Activated CD4-positive, alpha-beta memory T cell treated with anti-CD3 and anti-CD28 coated beads for 36 hours (primary cell): ENCODE measurements at regions not wholly inside any gene's neighbourhood (a gene's known extent, or its start where the extent isn't known, plus 50 kb on each side); places are given as distances from the start of the nearest gene placed in this dataset.
"Not testable (repeated sequence)": the region's sequence is repeated elsewhere in the genome, so short reads cannot be mapped to it uniquely, and the experiment has no call there.

Source experiments
- CTCF ChIA-PET: fragments of 350-600 bp; sonication (Branson Sonifier 250); formaldehyde crosslinking; loops from one replicate; lab custom pipeline; 2021; ENCODE audit warnings: antibody characterized with exemption, inconsistent platforms; lab: Charles Lee
- POLR2A ChIA-PET: fragments of 350-600 bp; sonication (Branson Sonifier 250); formaldehyde crosslinking; loops from one replicate; lab custom pipeline; 2021; ENCODE audit warnings: antibody characterized with exemption; lab: Charles Lee
- DNase-seq: peaks from one replicate; pipeline ENCODE4 v3.0.0-alpha.2; 2020
- H3K27ac Mint-ChIP-seq: one replicate; pipeline ENCODE4 v1.8.0; 2021; ENCODE audit warnings: mixed read lengths
- H3K27me3 Mint-ChIP-seq: one replicate; pipeline ENCODE4 v1.8.0; 2021; ENCODE audit warnings: mixed read lengths
- H3K36me3 Mint-ChIP-seq: one replicate; pipeline ENCODE4 v1.8.0; 2021; ENCODE audit warnings: mixed read lengths
- H3K4me1 Mint-ChIP-seq: one replicate; pipeline ENCODE4 v1.8.0; 2021; ENCODE audit warnings: low read depth, mixed read lengths
- H3K4me3 Mint-ChIP-seq: one replicate; pipeline ENCODE4 v1.8.0; 2021; ENCODE audit warnings: mild to moderate bottlenecking, mixed read lengths
- H3K9me3 Mint-ChIP-seq: one replicate; pipeline ENCODE4 v1.8.0; 2021; ENCODE audit warnings: mixed read lengths
- intact Hi-C: fragments of 100-400 bp; cut with micrococcal nuclease; formaldehyde crosslinking; loops from one replicate; pipeline ENCODE4 v1.15.1; 2023

DNA sequence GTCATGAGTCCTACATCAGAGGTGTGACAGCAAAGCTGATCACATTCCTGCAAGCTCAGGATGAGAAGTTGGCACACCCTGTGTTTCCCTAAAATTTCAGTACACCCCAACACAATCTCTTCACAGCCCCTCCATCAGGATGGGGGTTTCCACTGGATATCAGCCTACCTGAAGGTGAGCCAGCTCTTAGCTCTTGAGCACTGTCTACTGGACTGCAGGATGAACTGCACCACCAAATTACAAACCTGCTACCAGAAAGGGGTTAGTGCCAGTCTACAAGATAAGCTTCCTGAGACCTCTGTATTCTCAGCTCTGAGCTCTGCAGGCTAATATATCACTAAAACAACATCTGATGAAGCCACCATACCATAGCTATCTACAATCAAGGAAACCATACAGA lies 1616.2 kb upstream of the SPRY2 start:
- intact Hi-C loops = no loop called here
- Mint-ChIP-seq H3K4me3 (no peak overlapping the region), H3K9me3 (peaks cover 36% of the 10 kb centered on the region), H3K27me3 (no peaks in the 10 kb centered on the region), H3K36me3 (no peaks in the 10 kb centered on the region), H3K4me1 (no peaks in the 10 kb centered on the region), H3K27ac (no peak overlapping the region)
- DNase-seq = no peak
- ChIA-PET POLR2A (no interaction called here), CTCF (no interaction called here)

DNA sequence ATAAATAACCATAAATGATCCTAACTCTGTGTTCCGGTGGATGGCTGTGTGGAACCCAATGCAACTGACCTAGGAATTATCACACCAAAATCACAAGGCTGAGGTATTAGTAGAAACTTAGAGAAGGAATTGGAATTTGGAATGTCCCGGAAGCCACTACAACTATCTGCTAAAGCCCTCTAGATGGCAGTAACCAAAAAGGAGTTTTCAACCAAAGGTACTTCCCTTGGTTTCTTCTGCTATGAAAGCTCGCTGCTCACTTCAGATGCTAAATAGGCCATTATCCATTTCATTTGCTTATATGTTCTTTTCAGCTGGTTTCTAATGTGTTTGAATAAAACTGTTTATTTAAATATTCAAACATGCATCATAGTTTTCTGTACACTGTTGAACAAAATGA lies 1589.1 kb upstream of the SPRY2 start:
- Mint-ChIP-seq H3K9me3 (peaks cover 15% of the 10 kb centered on the region), H3K36me3 (no peaks in the 10 kb centered on the region), H3K27me3 (no peaks in the 10 kb centered on the region), H3K4me3 (no peak overlapping the region), H3K4me1 (no peaks in the 10 kb centered on the region), H3K27ac (no peak overlapping the region)
- ChIA-PET POLR2A (no interaction called here), CTCF (no interaction called here)
- no peak for DNase-seq
- intact Hi-C loops = no loop called here

DNA sequence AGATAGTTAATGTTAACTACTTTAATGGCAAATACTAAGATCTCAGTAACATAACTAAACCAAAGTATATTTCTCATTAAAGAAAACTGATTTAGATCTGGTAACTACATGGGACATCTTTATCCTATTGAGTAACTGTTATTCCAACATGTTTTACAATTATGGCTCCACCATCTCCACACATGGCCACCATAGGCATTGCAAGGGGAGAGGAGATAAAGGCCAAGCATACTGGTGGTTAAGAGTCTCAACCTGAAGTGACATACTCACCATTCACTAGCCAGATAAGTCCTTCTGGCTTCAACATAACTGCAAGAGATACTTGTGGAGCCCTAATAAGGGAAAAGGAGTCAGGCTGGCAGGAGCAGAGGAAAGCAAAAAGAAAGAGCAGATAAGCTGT lies 1586.4 kb upstream of the SPRY2 start:
- Mint-ChIP-seq H3K4me3 (no peak overlapping the region), H3K27ac (no peak overlapping the region), H3K4me1 (no peaks in the 10 kb centered on the region), H3K36me3 (no peaks in the 10 kb centered on the region), H3K9me3 (peaks cover 3% of the 10 kb centered on the region), H3K27me3 (no peaks in the 10 kb centered on the region)
- POLR2A ChIA-PET = no interaction called here
- DNase-seq = no peak
- CTCF ChIA-PET = no interaction called here
- intact Hi-C loops = no loop called here

DNA sequence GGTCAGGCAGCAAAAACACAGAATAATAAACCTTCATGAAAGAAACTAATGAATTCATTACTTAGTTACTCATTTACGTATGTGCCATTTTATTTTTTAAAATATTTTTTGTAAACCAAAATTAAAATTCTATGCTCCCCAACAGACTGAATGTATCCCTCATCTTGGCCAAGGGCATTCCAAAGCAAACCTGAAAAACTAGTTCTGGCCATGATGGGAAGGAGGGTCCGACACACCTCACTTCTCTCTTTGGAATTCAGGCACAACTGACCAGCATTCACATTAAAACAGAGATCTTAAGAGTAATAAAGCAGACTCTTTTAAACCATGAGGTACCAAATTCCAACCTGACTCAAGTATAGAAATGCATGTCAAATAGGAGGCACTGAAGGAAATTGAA lies 1576.9 kb upstream of the SPRY2 start:
- Mint-ChIP-seq H3K27me3 (no peaks in the 10 kb centered on the region), H3K27ac (no peak overlapping the region), H3K4me3 (no peak overlapping the region), H3K4me1 (no peaks in the 10 kb centered on the region), H3K36me3 (no peaks in the 10 kb centered on the region), H3K9me3 (peaks cover 5% of the 10 kb centered on the region)
- CTCF ChIA-PET = no interaction called here
- DNase-seq = no peak
- intact Hi-C loops = no loop called here
- POLR2A ChIA-PET = no interaction called here

DNA sequence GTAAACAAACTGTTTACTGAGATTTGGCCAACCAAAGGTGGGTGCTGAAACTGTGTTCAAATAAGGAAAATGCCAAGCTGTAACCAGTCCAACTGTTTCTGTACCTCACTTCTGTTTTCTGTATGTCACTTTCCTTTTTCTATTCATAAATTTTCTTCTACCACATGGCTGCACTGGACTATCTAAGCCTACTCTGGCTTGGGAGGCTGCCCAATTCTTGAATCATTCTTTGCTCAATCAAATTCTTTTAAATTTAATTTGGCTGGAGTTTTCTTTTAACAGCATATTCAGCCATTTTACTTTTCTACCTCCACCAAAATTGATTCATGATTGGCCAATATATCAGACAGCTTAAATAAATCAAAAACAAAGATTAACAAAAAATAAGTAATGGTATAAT lies 1575.5 kb upstream of the SPRY2 start:
- Mint-ChIP-seq H3K4me3 (no peak overlapping the region), H3K9me3 (peaks cover 5% of the 10 kb centered on the region), H3K4me1 (no peaks in the 10 kb centered on the region), H3K27me3 (no peaks in the 10 kb centered on the region), H3K27ac (no peak overlapping the region), H3K36me3 (no peaks in the 10 kb centered on the region)
- ChIA-PET POLR2A (no interaction called here), CTCF (no interaction called here)
- no peak for DNase-seq
- intact Hi-C loops = no loop called here

DNA sequence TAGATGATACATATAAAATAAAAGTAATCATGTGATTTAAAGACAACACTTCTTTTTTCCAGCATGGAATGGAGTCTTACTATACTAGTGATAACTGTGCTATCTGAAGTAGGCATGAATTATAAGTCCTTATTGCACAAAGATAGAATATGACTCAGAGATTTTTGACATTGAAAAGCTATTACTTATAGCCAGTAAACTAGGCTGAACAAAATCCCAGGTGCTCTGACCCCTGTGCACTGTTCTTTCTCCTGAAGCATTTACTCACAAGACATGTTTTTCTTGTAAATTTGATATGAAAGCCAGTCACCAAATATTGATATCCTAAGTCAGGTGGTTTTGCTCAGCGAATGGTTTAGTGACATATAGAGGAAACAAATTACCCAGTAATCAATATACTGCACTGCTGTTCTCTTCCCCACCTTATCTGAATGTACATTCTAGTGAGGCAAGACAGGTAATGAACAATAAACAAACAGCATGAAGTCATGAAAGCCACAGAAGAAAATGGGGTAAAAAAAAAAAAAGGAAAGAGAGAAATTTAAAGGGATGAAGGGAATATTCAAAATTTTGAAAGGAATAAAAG lies 1567.0 kb upstream of the SPRY2 start:
- Mint-ChIP-seq H3K4me3 (no peak overlapping the region), H3K27ac (no peak overlapping the region), H3K27me3 (no peaks in the 10 kb centered on the region)

DNA sequence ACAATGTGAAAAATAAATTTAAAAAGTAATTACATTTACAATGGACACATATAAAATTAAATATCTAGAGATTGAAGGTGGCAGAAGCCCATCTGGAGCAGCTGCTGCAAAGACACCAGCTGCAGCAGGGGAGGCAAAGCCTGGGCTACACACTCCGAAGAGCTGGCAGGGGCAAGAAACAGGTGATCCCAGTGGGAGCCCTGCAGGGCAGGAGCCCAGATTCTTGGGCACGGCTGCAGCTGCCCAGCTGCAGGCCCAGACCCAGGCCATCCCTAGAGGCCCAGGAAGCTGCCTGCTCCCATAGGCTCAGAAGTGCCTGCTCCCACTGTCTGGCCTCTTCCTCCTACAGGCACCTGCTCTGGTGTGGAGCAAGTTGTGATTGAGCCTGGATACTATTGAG lies 1547.9 kb upstream of the SPRY2 start:
- no peaks in the 10 kb centered on the region for H3K4me1 Mint-ChIP-seq
- H3K9me3 Mint-ChIP-seq = peaks cover 31% of the 10 kb centered on the region
- no peak overlapping the region for H3K27ac Mint-ChIP-seq
- DNase-seq = no peak
- POLR2A ChIA-PET = no interaction called here
- no peak overlapping the region for H3K4me3 Mint-ChIP-seq
- intact Hi-C loops = no loop called here
- no peaks in the 10 kb centered on the region for H3K27me3 Mint-ChIP-seq
- H3K36me3 Mint-ChIP-seq = no peaks in the 10 kb centered on the region
- CTCF ChIA-PET = no interaction called here

More for the DNA sequence above, 1567.0 kb upstream of the SPRY2 start:
- ChIA-PET CTCF (no interaction called here), POLR2A (no interaction called here)
- intact Hi-C loops = no loop called here
- H3K4me1 Mint-ChIP-seq = no peaks in the 10 kb centered on the region
- no peaks in the 10 kb centered on the region for H3K36me3 Mint-ChIP-seq
- peaks cover 5% of the 10 kb centered on the region for H3K9me3 Mint-ChIP-seq
- DNase-seq = no peak

DNA sequence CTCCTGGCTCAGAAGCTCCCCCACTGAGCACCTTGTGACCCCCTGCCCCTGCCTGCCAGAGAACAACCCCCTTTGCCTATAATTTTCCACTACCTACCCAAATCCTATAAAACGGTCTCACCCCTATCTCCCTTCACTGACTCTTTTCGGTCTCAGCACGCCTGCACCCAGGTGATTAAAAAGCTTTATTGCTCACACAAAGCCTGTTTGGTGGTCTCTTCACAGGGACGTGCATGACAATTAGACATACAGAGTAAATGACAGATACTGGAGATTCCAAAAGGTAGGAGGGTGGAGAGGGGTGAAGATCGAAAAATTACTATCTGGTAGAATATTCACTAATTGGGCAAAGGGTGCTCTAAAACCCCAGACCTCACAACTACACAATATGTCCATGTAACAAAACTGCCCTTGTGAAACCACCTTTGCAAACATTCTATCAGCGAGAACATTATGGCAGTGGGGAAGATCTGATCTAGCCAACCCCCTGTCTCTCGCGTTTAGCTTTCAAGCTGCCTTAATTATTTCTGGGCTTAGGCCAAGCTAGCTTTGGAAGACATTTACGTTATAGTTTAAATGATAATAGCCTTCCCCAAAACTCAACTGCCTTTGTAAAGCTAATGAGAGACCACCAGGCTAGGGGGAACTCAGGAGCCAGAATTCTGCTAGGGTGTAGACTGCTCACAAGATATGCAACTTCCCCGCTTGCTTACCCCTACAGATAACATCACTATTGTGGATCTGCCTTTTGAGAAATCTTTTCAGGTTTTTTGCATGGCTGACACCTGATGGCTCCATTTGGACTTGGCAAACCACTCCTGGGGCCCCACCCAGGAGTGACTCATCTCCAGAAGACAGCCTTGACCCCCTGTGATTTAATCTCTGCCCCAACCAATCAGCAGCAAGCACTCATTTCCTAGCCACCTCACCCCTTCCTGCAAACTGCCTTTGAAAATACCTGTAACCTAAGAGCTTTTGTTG lies 1534.0 kb upstream of the SPRY2 start:
- no peak overlapping the region for H3K4me3 Mint-ChIP-seq
- CTCF ChIA-PET = no interaction called here
- no peaks in the 10 kb centered on the region for H3K27me3 Mint-ChIP-seq
- POLR2A ChIA-PET = no interaction called here
- no peak overlapping the region for H3K27ac Mint-ChIP-seq
- DNase-seq = no peak
- H3K36me3 Mint-ChIP-seq = no peaks in the 10 kb centered on the region
- no peaks in the 10 kb centered on the region for H3K4me1 Mint-ChIP-seq
- intact Hi-C loops = no loop called here
- peaks cover 6% of the 10 kb centered on the region for H3K9me3 Mint-ChIP-seq

DNA sequence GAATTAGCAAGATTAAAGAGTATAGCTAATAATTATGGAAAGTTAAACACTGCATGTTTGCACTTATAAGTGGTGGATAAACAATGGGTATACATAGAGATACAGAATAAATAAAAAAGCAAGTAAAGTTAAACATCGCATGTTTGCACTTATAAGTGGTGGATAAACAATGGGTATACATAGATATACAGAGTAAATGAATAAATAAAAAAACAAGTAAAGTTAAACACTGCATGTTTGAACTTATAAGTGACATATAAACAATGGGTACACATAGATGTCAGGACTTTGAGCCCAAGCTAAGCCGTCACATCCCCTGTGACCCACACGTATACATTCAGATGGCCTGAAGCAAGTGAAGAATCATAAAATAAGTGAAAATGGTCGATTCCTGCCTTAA lies 1533.3 kb upstream of the SPRY2 start:
- Mint-ChIP-seq H3K9me3 (peaks cover 13% of the 10 kb centered on the region), H3K27me3 (no peaks in the 10 kb centered on the region), H3K4me1 (no peaks in the 10 kb centered on the region), H3K36me3 (no peaks in the 10 kb centered on the region), H3K27ac (no peak overlapping the region), H3K4me3 (no peak overlapping the region)
- no peak for DNase-seq
- CTCF ChIA-PET = no interaction called here
- POLR2A ChIA-PET = no interaction called here
- intact Hi-C loops = no loop called here

DNA sequence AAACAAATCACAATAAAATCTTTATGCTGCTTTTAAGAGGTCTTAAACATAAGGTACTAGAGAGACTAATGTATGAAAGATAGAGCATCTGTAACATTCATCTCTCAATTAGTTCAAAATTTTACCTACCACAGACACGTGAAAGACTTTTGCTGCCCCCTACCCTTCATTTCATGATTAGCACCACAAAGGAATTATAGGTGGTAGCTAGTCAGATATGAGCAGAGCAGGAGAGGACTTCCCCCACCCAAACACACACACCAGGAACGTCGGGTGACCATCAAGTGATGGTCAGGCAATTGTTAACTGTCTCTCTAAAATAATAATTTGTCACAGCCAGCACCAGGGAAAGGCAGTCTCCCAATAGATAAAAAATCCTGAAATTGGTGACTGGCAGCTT lies 1531.7 kb upstream of the SPRY2 start:
- H3K9me3 Mint-ChIP-seq = peaks cover 20% of the 10 kb centered on the region
- H3K27ac Mint-ChIP-seq = no peak overlapping the region
- DNase-seq = no peak
- H3K4me3 Mint-ChIP-seq = no peak overlapping the region
- H3K27me3 Mint-ChIP-seq = no peaks in the 10 kb centered on the region
- no peaks in the 10 kb centered on the region for H3K4me1 Mint-ChIP-seq
- CTCF ChIA-PET = interaction anchor here (0.8 kb wide), 1 partner anchor 701 kb away, joined by 3 read pairs; no protein-coding TSS in a partner anchor
- POLR2A ChIA-PET = no interaction called here
- H3K36me3 Mint-ChIP-seq = no peaks in the 10 kb centered on the region
- intact Hi-C loops = no loop called here

DNA sequence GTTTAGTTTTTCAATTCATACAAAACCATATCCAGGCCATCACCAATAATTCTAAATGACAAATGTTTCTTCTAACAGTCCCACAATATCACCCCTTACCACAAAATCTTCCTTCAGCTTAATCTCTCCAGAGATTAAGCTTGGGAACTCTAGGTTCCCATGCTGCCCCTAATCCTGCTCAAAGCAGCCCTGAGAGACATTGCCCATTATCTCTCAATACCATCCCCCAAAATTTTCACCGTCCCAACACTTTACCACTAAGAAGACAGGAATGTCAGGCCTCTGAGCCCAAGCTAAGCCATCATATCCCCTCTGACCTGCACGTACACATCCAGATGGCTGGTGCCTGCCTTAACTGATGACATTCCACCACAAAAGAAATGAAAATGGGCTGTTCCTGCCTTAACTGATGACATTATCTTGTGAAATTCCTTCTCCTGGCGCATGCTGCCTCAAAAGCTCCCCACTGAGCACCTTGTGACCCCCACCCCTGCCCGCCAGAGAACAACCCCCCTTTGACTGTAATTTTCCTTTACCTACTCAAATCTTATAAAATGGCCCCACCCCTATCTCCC lies 1530.9 kb upstream of the SPRY2 start:
- H3K4me1 Mint-ChIP-seq, DNase-seq, H3K36me3 Mint-ChIP-seq, H3K4me3 Mint-ChIP-seq, H3K27ac Mint-ChIP-seq, H3K27me3 Mint-ChIP-seq, POLR2A ChIA-PET, CTCF ChIA-PET, intact Hi-C loops: not testable (repeated sequence)
- peaks cover 24% of the 10 kb centered on the region for H3K9me3 Mint-ChIP-seq

DNA sequence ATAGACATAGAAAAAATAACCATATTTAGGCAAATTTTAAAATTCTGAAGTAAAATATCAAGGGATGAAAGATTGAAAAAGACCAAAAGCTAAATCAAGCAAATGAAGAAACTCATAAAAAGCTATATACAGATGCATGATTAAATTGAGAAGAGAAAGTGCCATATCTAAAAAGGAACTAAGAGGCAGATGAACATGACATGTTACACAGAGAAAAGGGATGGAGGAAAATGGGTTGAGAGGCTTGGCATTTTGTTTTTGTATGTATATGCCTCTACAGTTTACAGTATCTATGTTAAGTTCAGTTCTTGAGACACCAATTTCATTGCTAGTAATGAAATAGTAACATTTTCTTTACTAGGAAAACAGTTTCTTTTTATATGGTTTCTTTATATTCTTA lies 1507.4 kb upstream of the SPRY2 start:
- no peaks in the 10 kb centered on the region for H3K4me1 Mint-ChIP-seq
- intact Hi-C loops = no loop called here
- CTCF ChIA-PET = no interaction called here
- H3K4me3 Mint-ChIP-seq = no peak overlapping the region
- H3K27me3 Mint-ChIP-seq = no peaks in the 10 kb centered on the region
- DNase-seq = no peak
- no peak overlapping the region for H3K27ac Mint-ChIP-seq
- H3K9me3 Mint-ChIP-seq = no peaks in the 10 kb centered on the region
- POLR2A ChIA-PET = no interaction called here
- H3K36me3 Mint-ChIP-seq = no peaks in the 10 kb centered on the region
